ENCODE measurements at regions not wholly inside any gene's neighbourhood (a gene's known extent, or its start where the extent isn't known, plus 50 kb on each side); places are given as distances from the start of the nearest gene placed in this dataset.

DNA sequence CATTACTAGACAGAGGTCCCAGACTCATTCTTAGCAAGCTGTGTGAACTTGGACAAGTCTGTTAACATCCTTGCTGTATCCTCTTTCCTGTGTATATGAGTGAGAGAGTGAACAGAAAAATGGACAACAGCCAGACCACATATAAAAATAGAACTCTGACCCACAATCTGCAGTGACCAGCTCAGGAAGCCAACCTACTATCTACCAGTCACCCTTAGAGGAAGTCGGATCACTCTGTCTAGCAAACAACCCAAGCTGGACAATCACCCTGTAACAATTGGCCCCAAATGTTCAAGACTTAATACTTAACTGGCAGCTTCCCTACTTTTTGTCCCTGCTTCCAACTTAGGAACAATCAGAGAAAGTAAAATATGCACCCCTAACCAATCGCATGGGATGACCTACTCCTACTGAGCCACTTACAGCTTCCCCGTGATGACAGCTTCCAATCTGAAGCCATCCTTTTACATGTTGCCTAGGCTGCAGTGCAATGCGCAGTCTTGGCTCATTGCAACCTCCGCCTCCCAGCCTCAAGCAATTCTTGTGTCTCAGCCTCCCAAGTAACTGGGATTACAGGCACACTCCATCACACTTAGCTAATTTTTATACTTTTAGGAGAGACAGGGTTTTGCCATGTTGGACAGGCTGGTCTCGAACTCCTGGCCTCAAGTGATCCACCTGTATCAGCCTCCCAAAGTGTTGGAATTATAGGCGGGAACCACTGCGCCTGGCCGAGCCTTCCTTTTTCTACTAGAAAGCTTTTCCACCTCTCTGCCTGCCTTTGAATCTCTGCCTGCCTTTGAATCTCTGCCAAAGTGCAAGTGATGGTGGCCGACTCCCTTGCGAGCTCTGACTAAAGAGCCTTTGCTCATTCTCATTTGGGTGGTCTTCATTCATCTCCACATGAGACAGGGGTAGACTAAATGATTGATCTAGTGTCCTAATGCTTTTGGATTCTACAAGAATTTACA, 158.3 kb upstream of the NDUFV2 start:
- POLR2A ChIA-PET: no interaction called here
- TF ChIP-seq, protein P1, sequence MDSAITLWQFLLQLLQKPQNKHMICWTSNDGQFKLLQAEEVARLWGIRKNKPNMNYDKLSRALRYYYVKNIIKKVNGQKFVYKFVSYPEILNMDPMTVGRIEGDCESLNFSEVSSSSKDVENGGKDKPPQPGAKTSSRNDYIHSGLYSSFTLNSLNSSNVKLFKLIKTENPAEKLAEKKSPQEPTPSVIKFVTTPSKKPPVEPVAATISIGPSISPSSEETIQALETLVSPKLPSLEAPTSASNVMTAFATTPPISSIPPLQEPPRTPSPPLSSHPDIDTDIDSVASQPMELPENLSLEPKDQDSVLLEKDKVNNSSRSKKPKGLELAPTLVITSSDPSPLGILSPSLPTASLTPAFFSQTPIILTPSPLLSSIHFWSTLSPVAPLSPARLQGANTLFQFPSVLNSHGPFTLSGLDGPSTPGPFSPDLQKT (IDR thresholded peaks at IDR 0.05; ENCODE audit: borderline replicate concordance, low read depth, low read length): no peak
- TF ChIP-seq, protein P2, sequence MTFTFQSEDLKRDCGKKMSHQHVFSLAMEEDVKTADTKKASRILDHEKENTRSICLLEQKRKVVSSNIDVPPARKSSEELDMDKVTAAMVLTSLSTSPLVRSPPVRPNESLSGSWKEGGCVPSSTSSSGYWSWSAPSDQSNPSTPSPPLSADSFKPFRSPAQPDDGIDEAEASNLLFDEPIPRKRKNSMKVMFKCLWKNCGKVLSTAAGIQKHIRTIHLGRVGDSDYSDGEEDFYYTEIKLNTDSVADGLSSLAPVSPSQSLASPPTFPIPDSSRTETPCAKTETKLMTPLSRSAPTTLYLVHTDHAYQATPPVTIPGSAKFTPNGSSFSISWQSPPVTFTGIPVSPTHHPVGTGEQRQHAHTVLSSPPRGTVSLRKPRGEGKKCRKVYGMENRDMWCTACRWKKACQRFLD (tag by site-specific recombination; IDR thresholded peaks at IDR 0.05): no peak
- TF ChIP-seq ZNF324 (tag by site-specific recombination; IDR thresholded peaks at IDR 0.05): no peak
- TF ChIP-seq ZBTB1 (tag by site-specific recombination; IDR thresholded peaks at IDR 0.05): no peak
- no peak for TF ChIP-seq GLIS1 (tag by site-specific recombination; IDR thresholded peaks at IDR 0.05)
- Histone ChIP-seq H3K4me1 (ENCODE audit: control insufficient read depth, insufficient read depth, low read length) (no peaks in the 10 kb centered on the region; the same call in 1 of the 2 replicates), H3K36me3 (ENCODE audit: control insufficient read depth in 2 of 2, insufficient read depth in 1 of 2, low read length in 2 of 2) (no peaks in the 10 kb centered on the region), H3K4me3 (ENCODE audit: low read depth, low read length) (no peak overlapping the region), H3K27ac (ENCODE audit: extremely low read depth, low read depth, low read length) (no peak overlapping the region), H3K9me3 (ENCODE audit: control insufficient read depth, insufficient read depth, low read depth, low read length) (no peaks in the 10 kb centered on the region)
- CTCF ChIA-PET: no interaction called here

- Histone ChIP-seq H3K4me3 (ENCODE audit: low read depth, low read length) (no peak overlapping the region), H3K4me1 (ENCODE audit: control insufficient read depth, insufficient read depth, low read length) (no peaks in the 10 kb centered on the region; the same call in 1 of the 2 replicates), H3K36me3 (ENCODE audit: control insufficient read depth in 2 of 2, insufficient read depth in 1 of 2, low read length in 2 of 2) (no peaks in the 10 kb centered on the region), H3K9me3 (ENCODE audit: control insufficient read depth, insufficient read depth, low read depth, low read length) (no peaks in the 10 kb centered on the region), H3K27ac (ENCODE audit: extremely low read depth, low read depth, low read length) (no peak overlapping the region)
- TF ChIP-seq ZBTB10 (tag by site-specific recombination; IDR thresholded peaks at IDR 0.05) (no peak), ZNF426 (tag by site-specific recombination; IDR thresholded peaks at IDR 0.05) (no peak), ZNF10 (tag by site-specific recombination; IDR thresholded peaks at IDR 0.05) (no peak)
- ChIA-PET CTCF (no interaction called here), POLR2A (no interaction called here)
These were observed 157.6 kb upstream of the NDUFV2 start for GRCh38 chr18:8944871-8945245.

- Histone ChIP-seq H3K4me3 (ENCODE audit: low read depth, low read length) (no peak overlapping the region), H3K4me1 (ENCODE audit: control insufficient read depth, insufficient read depth, low read length) (no peaks in the 10 kb centered on the region; the same call in 1 of the 2 replicates), H3K9me3 (ENCODE audit: control insufficient read depth, insufficient read depth, low read depth, low read length) (no peaks in the 10 kb centered on the region), H3K36me3 (ENCODE audit: control insufficient read depth in 2 of 2, insufficient read depth in 1 of 2, low read length in 2 of 2) (no peaks in the 10 kb centered on the region), H3K27ac (ENCODE audit: extremely low read depth, low read depth, low read length) (no peak overlapping the region)
- TF ChIP-seq HOXC10 (CRISPR knock-in tag; IDR thresholded peaks at IDR 0.05) (no peak), ZNF239 (tag by site-specific recombination; IDR thresholded peaks at IDR 0.05) (no peak), MEIS1 (CRISPR knock-in tag; IDR thresholded peaks at IDR 0.05; ENCODE audit: borderline replicate concordance) (no peak), KLF8 (tag by site-specific recombination; IDR thresholded peaks at IDR 0.05) (no peak), ZNF311 (tag by site-specific recombination; IDR thresholded peaks at IDR 0.05; ENCODE audit: borderline replicate concordance) (no peak), ZNF473 (tag by site-specific recombination; IDR thresholded peaks at IDR 0.05) (no peak), ZNF530 (tag by site-specific recombination; IDR thresholded peaks at IDR 0.05; ENCODE audit: low read depth) (no peak)
- ChIA-PET POLR2A (no interaction called here), CTCF (no interaction called here)
These were observed 157.0 kb upstream of the NDUFV2 start for GRCh38 chr18:8945514-8945913.
